Retinal pigment epithelial cell (primary cell): ENCODE measurements at regions not wholly inside any gene's neighbourhood (a gene's known extent, or its start where the extent isn't known, plus 50 kb on each side); places are given as distances from the start of the nearest gene placed in this dataset.
"Not testable (repeated sequence)": the region's sequence is repeated elsewhere in the genome, so short reads cannot be mapped to it uniquely, and the experiment has no call there.

Experiments used
- DNase-seq: peaks from one replicate; pipeline ENCODE4 v3.0.0-alpha.2; 2010; ENCODE audit warnings: low read depth
- H3K4me3 ChIP-seq: 2 replicates; pipeline ENCODE4 v1.5.1; 2011; ENCODE audit warnings: mild to moderate bottlenecking, low read length, control low read depth, moderate library complexity
- CTCF ChIP-seq: conservative IDR thresholded peaks from 2 replicates; pipeline ENCODE4 v1.5.1; 2011; ENCODE audit warnings: low read depth, low read length, control low read depth, inconsistent platforms

- H3K4me3 ChIP-seq: no peak overlapping the region
- no peak for TF ChIP-seq CTCF
- DNase-seq: no peak
Measured at GRCh38 chr7:9505516-9505915, 1072.1 kb downstream of the NXPH1 start.

GRCh38 chr7:9507290-9507689 lies 1073.9 kb downstream of the NXPH1 start:
- TF ChIP-seq CTCF: no peak
- peak; percentile 55 for DNase-seq
- H3K4me3 ChIP-seq: no peak overlapping the region

- no peak for TF ChIP-seq CTCF
- H3K4me3 ChIP-seq: no peak overlapping the region
- no peak for DNase-seq
Measured at GRCh38 chr7:9516662-9517061, 1083.3 kb downstream of the NXPH1 start.

- no peak for TF ChIP-seq CTCF
- no peak overlapping the region for H3K4me3 ChIP-seq
Measured at GRCh38 chr7:9523579-9523978, 1090.2 kb downstream of the NXPH1 start.

GRCh38 chr7:9552431-9552830 lies 1119.0 kb downstream of the NXPH1 start:
- not testable (repeated sequence) for DNase-seq, H3K4me3 ChIP-seq

More at GRCh38 chr7:9523579-9523978, 1090.2 kb downstream of the NXPH1 start:
- no peak for DNase-seq

- no peak for DNase-seq
- H3K4me3 ChIP-seq: no peak overlapping the region
- no peak for TF ChIP-seq CTCF
Measured at GRCh38 chr7:9557853-9558252, 1124.4 kb downstream of the NXPH1 start.

- H3K4me3 ChIP-seq: no peak overlapping the region
- no peak for DNase-seq
- no peak for TF ChIP-seq CTCF
Measured at GRCh38 chr7:9575716-9576115, 1142.3 kb downstream of the NXPH1 start.

- no peak for DNase-seq
- TF ChIP-seq CTCF: no peak
- H3K4me3 ChIP-seq: no peak overlapping the region
Measured at GRCh38 chr7:9582824-9583223, 1149.4 kb downstream of the NXPH1 start.
